ENCODE measurements at regions not wholly inside any gene's neighbourhood (a gene's known extent, or its start where the extent isn't known, plus 50 kb on each side); places are given as distances from the start of the nearest gene placed in this dataset.

DNA sequence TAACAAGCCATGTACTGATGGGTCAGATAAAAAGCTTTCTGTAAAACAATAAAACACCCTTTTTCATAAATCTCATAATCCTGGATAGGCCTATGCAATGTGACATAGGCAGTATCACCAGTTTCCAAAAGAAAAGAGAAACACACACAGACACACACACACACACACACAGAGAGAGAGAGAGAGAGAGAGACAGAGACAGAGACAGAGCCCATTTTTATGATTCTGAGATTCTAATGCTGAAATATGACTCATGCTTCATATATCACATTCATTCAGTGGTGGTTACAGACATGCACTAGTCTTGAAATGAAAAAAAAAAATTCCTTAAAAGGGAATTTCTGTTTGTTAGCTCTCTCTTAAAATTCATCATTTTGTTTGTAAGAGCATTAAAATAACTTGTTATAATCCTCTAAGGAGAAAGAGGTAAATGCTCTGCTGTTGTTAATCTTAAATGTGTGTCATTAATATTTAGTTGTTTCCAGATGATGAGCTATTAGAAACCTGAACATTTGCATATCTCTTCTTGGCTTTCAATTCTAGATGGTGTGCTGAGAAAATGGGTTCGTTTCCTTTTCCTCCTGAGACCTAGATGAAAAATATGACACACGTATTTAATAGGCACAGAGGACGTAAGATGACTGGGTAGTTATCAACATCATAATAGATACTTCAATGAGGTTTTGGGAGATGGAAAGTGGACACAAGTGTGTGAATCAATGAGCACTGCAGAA is 1598.7 kb upstream of the ACVR2A start:
- TF ChIP-seq RARB (CRISPR knock-in tag; IDR thresholded peaks at IDR 0.05): no peak
- no peak for TF ChIP-seq ZNF8 (CRISPR knock-in tag; IDR thresholded peaks at IDR 0.05)
- no peak for TF ChIP-seq ZNF70 (CRISPR knock-in tag; IDR thresholded peaks at IDR 0.05)
- TF ChIP-seq ZC3H10 (CRISPR knock-in tag; IDR thresholded peaks at IDR 0.05): no peak
- TF ChIP-seq PATZ1 (CRISPR knock-in tag; IDR thresholded peaks at IDR 0.05; ENCODE audit: borderline replicate concordance): no peak
- TF ChIP-seq ZFP30 (CRISPR knock-in tag; IDR thresholded peaks at IDR 0.05): no peak
- TF ChIP-seq PPARA (CRISPR knock-in tag; IDR thresholded peaks at IDR 0.05; ENCODE audit: borderline replicate concordance): no peak
- TF ChIP-seq SNAI2 (CRISPR knock-in tag; IDR thresholded peaks at IDR 0.05): no peak
- TF ChIP-seq CSRNP3 (CRISPR knock-in tag; IDR thresholded peaks at IDR 0.05): no peak
- no peak for TF ChIP-seq TSHZ2 (CRISPR knock-in tag; IDR thresholded peaks at IDR 0.05)
- TF ChIP-seq, protein P1, sequence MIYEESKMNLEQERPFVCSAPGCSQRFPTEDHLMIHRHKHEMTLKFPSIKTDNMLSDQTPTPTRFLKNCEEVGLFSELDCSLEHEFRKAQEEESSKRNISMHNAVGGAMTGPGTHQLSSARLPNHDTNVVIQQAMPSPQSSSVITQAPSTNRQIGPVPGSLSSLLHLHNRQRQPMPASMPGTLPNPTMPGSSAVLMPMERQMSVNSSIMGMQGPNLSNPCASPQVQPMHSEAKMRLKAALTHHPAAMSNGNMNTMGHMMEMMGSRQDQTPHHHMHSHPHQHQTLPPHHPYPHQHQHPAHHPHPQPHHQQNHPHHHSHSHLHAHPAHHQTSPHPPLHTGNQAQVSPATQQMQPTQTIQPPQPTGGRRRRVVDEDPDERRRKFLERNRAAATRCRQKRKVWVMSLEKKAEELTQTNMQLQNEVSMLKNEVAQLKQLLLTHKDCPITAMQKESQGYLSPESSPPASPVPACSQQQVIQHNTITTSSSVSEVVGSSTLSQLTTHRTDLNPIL (CRISPR knock-in tag; IDR thresholded peaks at IDR 0.05; ENCODE audit: low read depth): no peak
- TF ChIP-seq, protein P2, sequence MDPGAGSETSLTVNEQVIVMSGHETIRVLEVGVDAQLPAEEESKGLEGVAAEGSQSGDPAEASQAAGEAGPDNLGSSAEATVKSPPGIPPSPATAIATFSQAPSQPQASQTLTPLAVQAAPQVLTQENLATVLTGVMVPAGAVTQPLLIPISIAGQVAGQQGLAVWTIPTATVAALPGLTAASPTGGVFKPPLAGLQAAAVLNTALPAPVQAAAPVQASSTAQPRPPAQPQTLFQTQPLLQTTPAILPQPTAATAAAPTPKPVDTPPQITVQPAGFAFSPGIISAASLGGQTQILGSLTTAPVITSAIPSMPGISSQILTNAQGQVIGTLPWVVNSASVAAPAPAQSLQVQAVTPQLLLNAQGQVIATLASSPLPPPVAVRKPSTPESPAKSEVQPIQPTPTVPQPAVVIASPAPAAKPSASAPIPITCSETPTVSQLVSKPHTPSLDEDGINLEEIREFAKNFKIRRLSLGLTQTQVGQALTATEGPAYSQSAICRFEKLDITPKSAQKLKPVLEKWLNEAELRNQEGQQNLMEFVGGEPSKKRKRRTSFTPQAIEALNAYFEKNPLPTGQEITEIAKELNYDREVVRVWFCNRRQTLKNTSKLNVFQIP (CRISPR knock-in tag; IDR thresholded peaks at IDR 0.05; ENCODE audit: borderline replicate concordance, low read depth): no peak
